DND-41 (cell line): ENCODE measurements at regions not wholly inside any gene's neighbourhood (a gene's known extent, or its start where the extent isn't known, plus 50 kb on each side); places are given as distances from the start of the nearest gene placed in this dataset.

Experiments used
- ATAC-seq: fragments of 200-7000 bp; cut with Tn5 transposase; 3 replicates; pipeline ENCODE4 v1.9.1; 2021; ENCODE audit warnings: low read depth; ENCODE audit not compliant: insufficient read depth
- DNase-seq: peaks from one replicate; pipeline ENCODE4 v3.0.0-alpha.2; 2020
- H2AFZ ChIP-seq: 2 replicates; pipeline ENCODE4 v1.6.0; 2012; ENCODE audit warnings: low read depth, low read length
- H3K27ac ChIP-seq: 2 replicates; pipeline ENCODE4 v1.5.1; 2012; ENCODE audit warnings: low read length, inconsistent platforms
- H3K27me3 ChIP-seq: fragments of 200-600 bp; sonication (generic); 2 replicates; pipeline ENCODE4 v1.6.0; 2012; ENCODE audit warnings: low read length, mild to moderate bottlenecking, inconsistent platforms; ENCODE audit not compliant: insufficient read depth, poor library complexity
- H3K36me3 ChIP-seq: 2 replicates; pipeline ENCODE4 v1.5.1; 2012; ENCODE audit warnings: low read length, inconsistent platforms; ENCODE audit not compliant: insufficient read depth
- H3K4me1 ChIP-seq: 2 replicates; pipeline ENCODE4 v1.5.1; 2012; ENCODE audit warnings: mild to moderate bottlenecking, low read length; ENCODE audit not compliant: insufficient read depth
- H3K4me2 ChIP-seq: 2 replicates; pipeline ENCODE4 v1.6.0; 2012; ENCODE audit warnings: mild to moderate bottlenecking, moderate library complexity, low read length, inconsistent platforms; ENCODE audit not compliant: insufficient read depth
- H3K4me3 ChIP-seq, 2 experiments: fragments of 200-600 bp in 1 of 2; shearing (Covaris generic) in 1 of 2; 2 replicates each; pipeline ENCODE4 v1.5.1; 2012 to 2016; ENCODE audit warnings: inconsistent platforms in 2 of 2, low read length in 2 of 2, mild to moderate bottlenecking in 2 of 2, low read depth in 1 of 2, moderate library complexity in 1 of 2
- H3K79me2 ChIP-seq: 2 replicates; pipeline ENCODE4 v1.6.0; 2012; ENCODE audit warnings: low read length, inconsistent platforms; ENCODE audit not compliant: insufficient read depth
- H3K9ac ChIP-seq: 2 replicates; pipeline ENCODE4 v1.6.0; 2012; ENCODE audit warnings: low read depth, mild to moderate bottlenecking, inconsistent platforms, low read length, moderate library complexity
- H3K9me3 ChIP-seq: 2 replicates; pipeline ENCODE4 v1.5.1; 2012; ENCODE audit warnings: low read length, moderate library complexity, mild to moderate bottlenecking, inconsistent platforms; ENCODE audit not compliant: insufficient read depth, severe bottlenecking
- H4K20me1 ChIP-seq: 2 replicates; pipeline ENCODE4 v1.6.0; 2012; ENCODE audit warnings: low read length; ENCODE audit not compliant: insufficient read depth
- CTCF ChIP-seq: IDR thresholded peaks from 2 replicates; pipeline ENCODE4 v1.5.1; 2012; ENCODE audit warnings: borderline replicate concordance, low read length, moderate library complexity, mild to moderate bottlenecking; ENCODE audit not compliant: poor library complexity, severe bottlenecking; ENCODE audit errors: extremely low read depth
- EZH2 ChIP-seq: IDR thresholded peaks from 3 replicates; pipeline ENCODE4 v1.6.1; 2012; ENCODE audit warnings: borderline replicate concordance, low read depth, mild to moderate bottlenecking, moderate library complexity, low read length, inconsistent platforms; ENCODE audit not compliant: severe bottlenecking

DNA sequence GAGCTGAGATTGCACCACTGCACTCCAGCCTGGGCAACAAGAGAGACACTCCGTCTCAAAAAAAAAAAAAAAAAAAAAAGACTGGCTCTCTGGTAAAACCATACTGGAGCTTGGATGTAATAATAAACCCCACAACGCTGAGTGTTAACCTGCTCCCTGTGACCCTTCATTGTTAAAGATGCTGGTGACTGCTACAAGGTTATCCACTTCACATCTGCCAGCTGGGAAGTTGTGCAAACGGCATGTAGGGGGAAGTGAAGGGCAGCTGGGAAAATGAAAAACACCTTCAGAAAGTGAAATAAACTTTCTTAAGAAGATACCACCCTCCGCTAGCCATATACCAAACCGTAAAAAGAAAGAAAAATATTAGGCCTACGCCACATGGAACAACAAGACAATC lies 131.0 kb upstream of the NUDT7 start:
- H3K4me3 ChIP-seq = no peak overlapping the region
- no peak for ATAC-seq
- no peaks in the 10 kb centered on the region for H3K79me2 ChIP-seq

DNA sequence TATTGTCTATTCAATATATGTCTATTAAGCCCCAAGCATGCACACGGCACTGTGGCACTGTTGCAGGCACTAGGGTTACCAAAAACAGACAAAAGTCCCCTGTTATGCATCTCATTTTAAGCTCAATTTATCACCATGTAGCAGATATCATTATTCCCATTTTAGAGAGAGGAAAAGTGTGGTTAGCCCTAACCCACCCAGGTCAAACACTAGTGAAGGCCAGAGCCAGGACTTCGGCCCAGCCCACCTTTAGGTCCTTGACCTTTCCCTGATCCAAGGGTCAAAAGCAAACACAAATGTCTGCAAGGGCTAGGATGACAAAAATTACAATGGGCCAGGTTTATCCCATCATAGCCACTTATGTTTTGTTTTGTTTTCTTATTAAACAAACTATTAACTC lies 130.3 kb upstream of the NUDT7 start:
- H4K20me1 ChIP-seq = no peaks in the 10 kb centered on the region
- no peak overlapping the region for H3K4me3 ChIP-seq
- DNase-seq (no peak), ATAC-seq (no peak)
- no peak overlapping the region for H2AFZ ChIP-seq
- no peaks in the 10 kb centered on the region for H3K9me3 ChIP-seq
- TF ChIP-seq EZH2 (no peak), CTCF (no peak)
- H3K4me2 ChIP-seq = no peak overlapping the region
- H3K27ac ChIP-seq = no peak overlapping the region
- H3K79me2 ChIP-seq = no peaks in the 10 kb centered on the region
- H3K36me3 ChIP-seq = no peaks in the 10 kb centered on the region
- peaks cover 3% of the 10 kb centered on the region for H3K27me3 ChIP-seq
- H3K9ac ChIP-seq = no peak overlapping the region
- H3K4me1 ChIP-seq = no peaks in the 10 kb centered on the region

More for the DNA sequence above, 131.0 kb upstream of the NUDT7 start:
- Histone ChIP-seq H3K36me3 (no peaks in the 10 kb centered on the region), H3K27ac (no peak overlapping the region), H3K4me1 (no peaks in the 10 kb centered on the region), H3K4me2 (no peak overlapping the region), H2AFZ (no peak overlapping the region), H4K20me1 (no peaks in the 10 kb centered on the region), H3K9ac (no peak overlapping the region), H3K27me3 (peaks cover 5% of the 10 kb centered on the region), H3K9me3 (no peaks in the 10 kb centered on the region)
- no peak for DNase-seq
- TF ChIP-seq CTCF = no peak
- no peak for TF ChIP-seq EZH2

GRCh38 chr16:77594057-77594456 lies 128.3 kb upstream of the NUDT7 start:
- Histone ChIP-seq H3K36me3 (no peaks in the 10 kb centered on the region), H3K27ac (no peak overlapping the region), H3K4me2 (no peak overlapping the region), H4K20me1 (no peaks in the 10 kb centered on the region), H3K4me3 (no peak overlapping the region), H3K9me3 (no peaks in the 10 kb centered on the region), H3K79me2 (no peaks in the 10 kb centered on the region), H3K4me1 (no peaks in the 10 kb centered on the region), H3K9ac (no peak overlapping the region), H2AFZ (no peak overlapping the region), H3K27me3 (peaks cover 3% of the 10 kb centered on the region)
- ATAC-seq (no peak), DNase-seq (no peak)
- TF ChIP-seq EZH2 (no peak), CTCF (no peak)
